PC-9 (cell line): ENCODE measurements at regions not wholly inside any gene's neighbourhood (a gene's known extent, or its start where the extent isn't known, plus 50 kb on each side); places are given as distances from the start of the nearest gene placed in this dataset.

Experiments
- CTCF ChIP-seq: fragments of 200-600 bp; sonication (generic); conservative IDR thresholded peaks from 2 replicates; pipeline ENCODE4 v1.6.1; 2017; ENCODE audit warnings: mixed run types, antibody characterized with exemption, mild to moderate bottlenecking, moderate library complexity
- EZH2 ChIP-seq: fragments of 200-600 bp; sonication (generic); IDR thresholded peaks from 2 replicates; pipeline ENCODE4 v1.8.0; 2017; ENCODE audit warnings: antibody characterized with exemption, low read depth

- no peak for TF ChIP-seq CTCF
- no peak for TF ChIP-seq EZH2
Observed at GRCh38 chr14:101511199-101511598, 50.1 kb upstream of the DIO3 start.
